ENCODE measurements at regions not wholly inside any gene's neighbourhood (a gene's known extent, or its start where the extent isn't known, plus 50 kb on each side); places are given as distances from the start of the nearest gene placed in this dataset.

DNA sequence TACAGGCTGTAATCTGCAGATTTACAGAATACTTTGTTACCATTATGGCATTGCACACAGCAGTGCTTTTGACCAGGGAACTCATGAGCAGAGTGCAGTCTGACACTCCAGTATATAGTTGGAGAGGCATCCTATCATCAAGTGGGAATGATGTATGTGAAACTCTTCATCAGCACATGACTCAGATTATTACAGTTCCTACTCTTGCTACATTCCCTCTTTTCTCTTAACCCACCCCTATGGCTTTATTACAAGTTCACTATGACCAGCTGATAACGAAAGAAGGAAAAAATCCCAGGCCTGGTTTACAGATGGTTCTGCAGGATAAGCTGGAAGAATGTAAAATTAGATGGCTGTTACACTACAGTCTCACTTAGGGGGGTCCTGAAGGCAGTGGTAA, 385.9 kb downstream of the RASEF start:
- no peaks in the 10 kb centered on the region for H3K4me1 ChIP-seq (ENCODE audit: insufficient read depth, low read length)
- DNase-seq, result no peak
- no peak overlapping the region for H3T11ph ChIP-seq (ENCODE audit: low read length)
- no CpG with 5 or more reads among the region's 1 CpG for WGBS (ENCODE audit: extremely low coverage, insufficient read length, low lambda C conversion rate)
- H3K4me2 ChIP-seq (ENCODE audit: insufficient read depth, insufficient read length, low read length), result no peak overlapping the region
- TF ChIP-seq, protein P1, sequence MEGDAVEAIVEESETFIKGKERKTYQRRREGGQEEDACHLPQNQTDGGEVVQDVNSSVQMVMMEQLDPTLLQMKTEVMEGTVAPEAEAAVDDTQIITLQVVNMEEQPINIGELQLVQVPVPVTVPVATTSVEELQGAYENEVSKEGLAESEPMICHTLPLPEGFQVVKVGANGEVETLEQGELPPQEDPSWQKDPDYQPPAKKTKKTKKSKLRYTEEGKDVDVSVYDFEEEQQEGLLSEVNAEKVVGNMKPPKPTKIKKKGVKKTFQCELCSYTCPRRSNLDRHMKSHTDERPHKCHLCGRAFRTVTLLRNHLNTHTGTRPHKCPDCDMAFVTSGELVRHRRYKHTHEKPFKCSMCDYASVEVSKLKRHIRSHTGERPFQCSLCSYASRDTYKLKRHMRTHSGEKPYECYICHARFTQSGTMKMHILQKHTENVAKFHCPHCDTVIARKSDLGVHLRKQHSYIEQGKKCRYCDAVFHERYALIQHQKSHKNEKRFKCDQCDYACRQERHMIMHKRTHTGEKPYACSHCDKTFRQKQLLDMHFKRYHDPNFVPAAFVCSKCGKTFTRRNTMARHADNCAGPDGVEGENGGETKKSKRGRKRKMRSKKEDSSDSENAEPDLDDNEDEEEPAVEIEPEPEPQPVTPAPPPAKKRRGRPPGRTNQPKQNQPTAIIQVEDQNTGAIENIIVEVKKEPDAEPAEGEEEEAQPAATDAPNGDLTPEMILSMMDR (conservative IDR thresholded peaks at IDR 0.05), result no peak
- H3K27ac ChIP-seq (ENCODE audit: insufficient read length, low read depth, low read length), result no peak overlapping the region
- H2BK5ac ChIP-seq (ENCODE audit: insufficient read length, low read length), result no peak overlapping the region
- Mint-ChIP-seq H3K36me3 (ENCODE audit: insufficient read depth in 1 of 3, low read depth in 3 of 3) (no peaks in the 10 kb centered on the region), H3K9me3 (no peaks in the 10 kb centered on the region), H3K4me1 (no peaks in the 10 kb centered on the region), H3K27ac (no peak overlapping the region), H3K4me3 (no peak overlapping the region), H3K27me3 (ENCODE audit: low read depth) (no peaks in the 10 kb centered on the region)
- no peak overlapping the region for H2BK12ac ChIP-seq (ENCODE audit: insufficient read length, low read depth, low read length)
- no peak overlapping the region for H3K14ac ChIP-seq (ENCODE audit: insufficient read depth, low read length)
- H4K20me1 ChIP-seq (ENCODE audit: control insufficient read depth, insufficient read depth, insufficient read length), result no peaks in the 10 kb centered on the region
- no peak overlapping the region for H3K4ac ChIP-seq (ENCODE audit: low read depth, low read length)
- no peak overlapping the region for H2BK15ac ChIP-seq (ENCODE audit: low read depth, low read length)
- no peak overlapping the region for H2AK5ac ChIP-seq (ENCODE audit: insufficient read length, low read length)
- H3K79me1 ChIP-seq (ENCODE audit: insufficient read depth, low read depth, low read length, poor library complexity, severe bottlenecking), result no peaks in the 10 kb centered on the region
- H4K5ac ChIP-seq (ENCODE audit: insufficient read length, low read depth, low read length), result no peak overlapping the region
- H4K91ac ChIP-seq (ENCODE audit: insufficient read length, low read depth, low read length), result no peak overlapping the region
- H3K79me2 ChIP-seq (ENCODE audit: insufficient read depth, low read length), result no peaks in the 10 kb centered on the region
- H4K8ac ChIP-seq (replicated peaks; ENCODE audit: insufficient read length, low read depth, low read length), result no peak overlapping the region
- no peak overlapping the region for H3K23ac ChIP-seq (ENCODE audit: insufficient read length, low read depth, low read length)
- no peaks in the 10 kb centered on the region for H3K9me3 ChIP-seq (ENCODE audit: control insufficient read depth, low read depth, low read length)
- H2AFZ ChIP-seq (ENCODE audit: low read length), result no peak overlapping the region
- no peaks in the 10 kb centered on the region for H3K23me2 ChIP-seq (ENCODE audit: insufficient read length, low read depth, low read length, poor library complexity, severe bottlenecking)
- H2BK120ac ChIP-seq (ENCODE audit: low read depth, low read length, poor library complexity, severe bottlenecking), result no peak overlapping the region
- no peak overlapping the region for H2BK20ac ChIP-seq (ENCODE audit: low read depth, low read length, poor library complexity, severe bottlenecking)
- H3K9ac ChIP-seq (ENCODE audit: extremely low read depth, insufficient read length, low read length), result no peak overlapping the region
- no peak overlapping the region for H3K18ac ChIP-seq (ENCODE audit: insufficient read length, low read depth, low read length)
- H3K56ac ChIP-seq (ENCODE audit: insufficient read length, low read depth, low read length), result no peak overlapping the region
- no peaks in the 10 kb centered on the region for H3K27me3 ChIP-seq (ENCODE audit: insufficient read depth, low read length)
